ENCODE measurements at regions not wholly inside any gene's neighbourhood (a gene's known extent, or its start where the extent isn't known, plus 50 kb on each side); places are given as distances from the start of the nearest gene placed in this dataset.

DNA sequence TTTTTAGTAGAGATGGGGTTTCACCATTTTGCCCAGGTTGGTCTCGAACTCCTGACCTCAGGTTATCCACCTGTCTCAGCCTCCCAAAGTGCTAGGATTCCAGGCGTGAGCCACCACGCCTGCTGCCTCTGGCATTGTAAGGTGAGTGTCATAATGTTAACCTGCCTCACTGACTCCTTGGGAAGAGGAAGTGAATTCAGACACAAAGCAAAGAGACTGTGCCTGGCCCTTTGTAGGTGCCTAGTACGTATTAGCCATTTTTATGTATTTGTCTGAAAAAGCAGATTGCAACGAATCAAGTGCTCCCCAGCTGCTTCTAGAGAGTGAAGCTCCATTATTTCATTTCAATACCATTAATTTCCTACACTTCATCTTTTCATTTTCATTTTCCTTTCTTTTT lies 260.5 kb downstream of the SAMD5 start:
- no peak for TF ChIP-seq RAD21 (IDR thresholded peaks at IDR 0.05 in 1 of 2, conservative IDR thresholded peaks at IDR 0.05 in 1 of 2; ENCODE audit: low read depth in 2 of 2, low read length in 2 of 2)
- TF ChIP-seq CTCF (IDR thresholded peaks at IDR 0.05; ENCODE audit: control extremely low read depth in 1 of 3, insufficient read depth in 1 of 3, low read depth in 1 of 3, low read length in 3 of 3): no peak
- no peak for TF ChIP-seq POLR2AphosphoS5 (IDR thresholded peaks at IDR 0.05; ENCODE audit: low read depth, low read length)
- TF ChIP-seq JUND (IDR thresholded peaks at IDR 0.05; ENCODE audit: low read length): no peak
- no peak for TF ChIP-seq YY1 (IDR thresholded peaks at IDR 0.05; ENCODE audit: low read depth, low read length)
- no peak for TF ChIP-seq BRCA1 (IDR thresholded peaks at IDR 0.05; ENCODE audit: low read depth, low read length)
- no peak for TF ChIP-seq E2F6 (IDR thresholded peaks at IDR 0.05)

All from H1 (cell line).